ENCODE measurements at regions not wholly inside any gene's neighbourhood (a gene's known extent, or its start where the extent isn't known, plus 50 kb on each side); places are given as distances from the start of the nearest gene placed in this dataset.

GRCh38 chr18:77919923-77920322, 670.3 kb downstream of the GALR1 start:
- Histone ChIP-seq H3K27ac (no peak overlapping the region), H3K27me3 (no peaks in the 10 kb centered on the region), H3K4me1 (no peaks in the 10 kb centered on the region), H3K4me3 (no peak overlapping the region), H3K36me3 (no peaks in the 10 kb centered on the region), H3K9me3 (no peaks in the 10 kb centered on the region)
- intact Hi-C loops (cut with DNase I; ENCODE audit: low total_unique reads): loop anchor here (5.0 kb wide), 1 partner anchor 788 kb away; the partner anchor contains the start of gene MBP
- TF ChIP-seq POLR2A (IDR thresholded peaks at IDR 0.05) (no peak), POLR2AphosphoS5 (IDR thresholded peaks at IDR 0.05) (no peak)
- TF ChIP-seq, protein P1, sequence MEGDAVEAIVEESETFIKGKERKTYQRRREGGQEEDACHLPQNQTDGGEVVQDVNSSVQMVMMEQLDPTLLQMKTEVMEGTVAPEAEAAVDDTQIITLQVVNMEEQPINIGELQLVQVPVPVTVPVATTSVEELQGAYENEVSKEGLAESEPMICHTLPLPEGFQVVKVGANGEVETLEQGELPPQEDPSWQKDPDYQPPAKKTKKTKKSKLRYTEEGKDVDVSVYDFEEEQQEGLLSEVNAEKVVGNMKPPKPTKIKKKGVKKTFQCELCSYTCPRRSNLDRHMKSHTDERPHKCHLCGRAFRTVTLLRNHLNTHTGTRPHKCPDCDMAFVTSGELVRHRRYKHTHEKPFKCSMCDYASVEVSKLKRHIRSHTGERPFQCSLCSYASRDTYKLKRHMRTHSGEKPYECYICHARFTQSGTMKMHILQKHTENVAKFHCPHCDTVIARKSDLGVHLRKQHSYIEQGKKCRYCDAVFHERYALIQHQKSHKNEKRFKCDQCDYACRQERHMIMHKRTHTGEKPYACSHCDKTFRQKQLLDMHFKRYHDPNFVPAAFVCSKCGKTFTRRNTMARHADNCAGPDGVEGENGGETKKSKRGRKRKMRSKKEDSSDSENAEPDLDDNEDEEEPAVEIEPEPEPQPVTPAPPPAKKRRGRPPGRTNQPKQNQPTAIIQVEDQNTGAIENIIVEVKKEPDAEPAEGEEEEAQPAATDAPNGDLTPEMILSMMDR (IDR thresholded peaks at IDR 0.05): no peak
- DNase-seq (ENCODE audit: low spot score in 2 of 2): no peak

DNA sequence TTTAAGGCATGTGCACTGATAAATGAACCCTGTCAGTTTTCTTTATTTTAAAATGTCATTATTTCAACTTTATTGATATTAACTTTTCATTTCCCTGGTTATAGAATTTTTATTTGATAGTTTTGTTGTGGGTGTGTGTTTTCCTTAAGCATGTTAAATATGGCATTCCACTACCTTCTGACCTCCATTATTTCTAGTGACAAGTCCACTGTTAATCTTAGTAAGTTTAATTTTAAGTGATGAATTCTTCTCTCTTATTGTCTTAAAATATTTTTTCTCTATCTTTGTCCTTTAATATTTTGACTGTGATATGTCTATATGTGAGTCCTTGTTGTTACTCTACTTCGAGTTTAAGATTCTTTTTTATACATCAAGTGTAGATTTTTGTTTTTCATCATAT, 685.7 kb downstream of the GALR1 start:
- H3K27ac ChIP-seq: no peak overlapping the region
- H3K9me3 ChIP-seq: no peaks in the 10 kb centered on the region
- no peaks in the 10 kb centered on the region for H3K36me3 ChIP-seq
- intact Hi-C loops (cut with DNase I; ENCODE audit: low total_unique reads): no loop called here
- no peak overlapping the region for H3K4me3 ChIP-seq
- TF ChIP-seq POLR2AphosphoS5 (IDR thresholded peaks at IDR 0.05) (no peak), POLR2A (IDR thresholded peaks at IDR 0.05) (no peak)
- TF ChIP-seq, protein P1 (IDR thresholded peaks at IDR 0.05): no peak
- DNase-seq (ENCODE audit: low spot score in 2 of 2): no peak
- H3K4me1 ChIP-seq: no peaks in the 10 kb centered on the region
- H3K27me3 ChIP-seq: no peaks in the 10 kb centered on the region

DNA sequence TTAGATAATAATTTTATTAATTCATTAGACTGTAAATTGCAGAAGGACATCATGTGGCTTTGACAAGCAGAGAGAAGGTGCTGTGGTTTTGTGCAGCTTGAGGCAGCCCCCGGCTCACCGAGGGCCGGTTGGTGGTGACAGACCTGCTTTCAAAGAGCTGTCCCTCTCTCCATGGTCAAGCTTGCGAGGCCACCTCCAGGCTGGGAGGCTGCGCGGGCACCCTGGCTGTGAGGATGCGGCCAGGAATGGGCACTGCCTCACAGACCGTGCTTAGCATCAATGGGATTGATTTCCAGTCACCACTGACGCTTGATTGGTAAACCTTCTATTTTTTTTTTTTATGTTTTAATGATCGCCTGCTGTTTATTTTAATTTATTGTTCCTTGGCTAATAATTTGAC, 690.9 kb downstream of the GALR1 start:
- no peaks in the 10 kb centered on the region for H3K9me3 ChIP-seq
- H3K27ac ChIP-seq: no peak overlapping the region
- H3K4me3 ChIP-seq: no peak overlapping the region
- intact Hi-C loops (cut with DNase I; ENCODE audit: low total_unique reads): no loop called here
- no peaks in the 10 kb centered on the region for H3K4me1 ChIP-seq
- no peaks in the 10 kb centered on the region for H3K36me3 ChIP-seq
- no peak for DNase-seq (ENCODE audit: low spot score in 2 of 2)
- H3K27me3 ChIP-seq: no peaks in the 10 kb centered on the region
- TF ChIP-seq POLR2A (IDR thresholded peaks at IDR 0.05) (no peak), POLR2AphosphoS5 (IDR thresholded peaks at IDR 0.05) (no peak)
- TF ChIP-seq, protein P1 (IDR thresholded peaks at IDR 0.05): no peak

- no peaks in the 10 kb centered on the region for H3K9me3 ChIP-seq
- H3K4me1 ChIP-seq: no peaks in the 10 kb centered on the region
- intact Hi-C loops (cut with DNase I; ENCODE audit: low total_unique reads): no loop called here
- no peaks in the 10 kb centered on the region for H3K36me3 ChIP-seq
- no peak overlapping the region for H3K4me3 ChIP-seq
- no peaks in the 10 kb centered on the region for H3K27me3 ChIP-seq
- no peak overlapping the region for H3K27ac ChIP-seq
- DNase-seq (ENCODE audit: low spot score in 2 of 2): no peak
- TF ChIP-seq POLR2AphosphoS5 (IDR thresholded peaks at IDR 0.05) (no peak), POLR2A (IDR thresholded peaks at IDR 0.05) (no peak)
- TF ChIP-seq, protein P1 (IDR thresholded peaks at IDR 0.05): no peak
These were observed 694.9 kb downstream of the GALR1 start for GRCh38 chr18:77944533-77944932.

DNA sequence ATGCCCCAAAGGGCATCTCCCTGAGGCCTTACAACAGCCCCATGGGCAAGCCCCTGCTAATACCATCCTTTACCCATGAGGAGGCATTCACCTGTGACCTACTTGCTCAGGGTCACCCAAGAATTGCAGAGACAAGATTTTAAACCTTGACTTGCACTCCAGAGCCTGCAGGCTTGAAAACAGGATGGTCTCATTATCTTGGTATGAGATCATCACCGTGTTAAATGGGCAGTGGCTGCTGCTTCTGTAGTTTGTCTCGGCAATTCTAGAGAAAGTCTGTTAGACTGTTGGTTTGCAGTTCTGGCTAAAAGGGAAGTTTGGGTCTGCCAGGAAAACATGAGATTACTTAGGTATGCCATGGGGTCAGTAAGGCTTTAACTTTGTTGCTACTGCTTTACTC, 698.9 kb downstream of the GALR1 start:
- peaks cover 0 to 16% of the 10 kb centered on the region in 2 donors for H3K9me3 ChIP-seq
- intact Hi-C loops (cut with DNase I; ENCODE audit: low total_unique reads): no loop called here
- no peak overlapping the region for H3K4me3 ChIP-seq
- no peaks in the 10 kb centered on the region for H3K36me3 ChIP-seq
- no peak overlapping the region for H3K27ac ChIP-seq
- H3K27me3 ChIP-seq: no peaks in the 10 kb centered on the region
- DNase-seq (ENCODE audit: low spot score in 2 of 2): no peak
- no peaks in the 10 kb centered on the region for H3K4me1 ChIP-seq
- TF ChIP-seq, protein P1 (IDR thresholded peaks at IDR 0.05): no peak
- TF ChIP-seq POLR2A (IDR thresholded peaks at IDR 0.05): no peak
